Activated CD8-positive, alpha-beta memory T cell treated with anti-CD3 and anti-CD28 coated beads, Interleukin-2, amount 10 ng/mL, durations not matched to agents 7 days and 5 days (primary cell): ENCODE measurements at regions not wholly inside any gene's neighbourhood (a gene's known extent, or its start where the extent isn't known, plus 50 kb on each side); places are given as distances from the start of the nearest gene placed in this dataset.

ENCODE experiments used
- ATAC-seq: fragments of 150-1000 bp; cut with Tn5 transposase; one replicate; pipeline ENCODE4 v1.10.0; 2021; ENCODE audit warnings: moderate library complexity
- CTCF ChIA-PET: fragments of 350-600 bp; sonication (Branson Sonifier 250); formaldehyde crosslinking; loops from one replicate; lab custom pipeline; 2021; ENCODE audit warnings: antibody characterized with exemption; lab: Charles Lee
- DNase-seq: peaks from one replicate; pipeline ENCODE4 v3.0.0-alpha.2; 2020
- H3K27ac Mint-ChIP-seq: one replicate; pipeline ENCODE4 v1.8.0; 2021; ENCODE audit warnings: mild to moderate bottlenecking, mixed read lengths
- H3K27me3 Mint-ChIP-seq: one replicate; pipeline ENCODE4 v1.8.0; 2021; ENCODE audit warnings: mixed read lengths
- H3K36me3 Mint-ChIP-seq: one replicate; pipeline ENCODE4 v1.8.0; 2021; ENCODE audit warnings: mild to moderate bottlenecking, mixed read lengths
- H3K4me1 Mint-ChIP-seq: one replicate; pipeline ENCODE4 v1.8.0; 2021; ENCODE audit warnings: mixed read lengths
- H3K4me3 Mint-ChIP-seq: one replicate; pipeline ENCODE4 v1.8.0; 2021; ENCODE audit warnings: mild to moderate bottlenecking, moderate library complexity, mixed read lengths
- H3K9me3 Mint-ChIP-seq: one replicate; pipeline ENCODE4 v1.8.0; 2022; ENCODE audit warnings: low read depth, mixed read lengths

DNA sequence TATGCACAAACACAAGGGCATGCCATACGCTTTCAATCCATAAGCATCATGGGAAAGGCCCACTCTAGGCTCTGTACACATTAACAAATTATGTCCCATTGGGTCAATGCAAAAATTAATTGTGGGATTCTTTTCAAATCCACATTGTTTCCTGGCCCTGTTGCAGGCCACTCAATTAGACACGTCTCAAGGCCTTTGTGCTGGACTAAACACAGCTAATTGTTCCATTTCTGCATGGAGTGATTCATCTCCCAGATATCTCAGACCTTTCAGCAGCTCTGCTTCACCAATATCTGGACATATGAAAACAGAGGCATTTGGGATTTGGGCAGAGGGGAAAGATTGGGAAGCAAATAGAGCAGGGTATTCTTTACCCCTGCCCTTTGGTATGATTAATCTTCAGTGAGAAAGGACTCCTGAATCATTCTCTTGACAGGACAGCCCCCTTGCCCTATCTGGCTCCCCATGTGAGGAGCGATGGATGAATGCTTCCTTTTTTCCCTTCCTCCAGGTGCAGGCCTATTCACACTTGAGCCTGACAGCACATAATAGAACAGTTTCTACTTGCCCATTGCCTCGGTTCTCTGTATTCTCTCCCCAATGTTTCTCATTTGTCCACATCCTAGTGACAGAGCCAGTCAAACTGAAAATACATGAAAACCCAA, 547.6 kb downstream of the HAO1 start:
- Mint-ChIP-seq H3K4me3 (no peak overlapping the region), H3K27ac (no peak overlapping the region), H3K36me3 (no peaks in the 10 kb centered on the region), H3K9me3 (peaks cover 7% of the 10 kb centered on the region), H3K27me3 (no peaks in the 10 kb centered on the region), H3K4me1 (no peaks in the 10 kb centered on the region)
- ATAC-seq (no peak), DNase-seq (no peak)
- CTCF ChIA-PET: no interaction called here

DNA sequence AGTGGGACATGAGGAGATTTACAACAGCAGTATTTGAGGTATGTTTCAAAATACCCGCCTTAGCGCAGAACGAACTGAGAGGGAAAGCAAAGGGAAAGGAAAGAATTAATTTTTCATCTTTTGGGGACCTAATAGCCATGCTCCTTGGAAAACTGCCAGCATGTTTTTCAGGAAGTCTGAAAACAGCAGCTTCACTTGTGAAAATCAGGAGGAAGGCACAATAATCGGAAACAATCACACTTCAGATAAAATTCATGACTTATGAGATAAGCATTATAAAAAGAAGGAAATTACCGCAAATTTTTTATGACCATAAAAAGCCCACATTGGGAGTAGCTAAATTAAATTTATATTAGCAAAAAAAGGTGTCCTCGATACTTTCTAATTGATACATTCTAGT, 541.1 kb downstream of the HAO1 start:
- no peak overlapping the region for H3K4me3 Mint-ChIP-seq
- no peaks in the 10 kb centered on the region for H3K36me3 Mint-ChIP-seq
- H3K27ac Mint-ChIP-seq: no peak overlapping the region
- peaks cover 7% of the 10 kb centered on the region for H3K9me3 Mint-ChIP-seq
- no peak for DNase-seq
- no peak for ATAC-seq
- H3K4me1 Mint-ChIP-seq: no peaks in the 10 kb centered on the region
- CTCF ChIA-PET: no interaction called here
- H3K27me3 Mint-ChIP-seq: no peaks in the 10 kb centered on the region

DNA sequence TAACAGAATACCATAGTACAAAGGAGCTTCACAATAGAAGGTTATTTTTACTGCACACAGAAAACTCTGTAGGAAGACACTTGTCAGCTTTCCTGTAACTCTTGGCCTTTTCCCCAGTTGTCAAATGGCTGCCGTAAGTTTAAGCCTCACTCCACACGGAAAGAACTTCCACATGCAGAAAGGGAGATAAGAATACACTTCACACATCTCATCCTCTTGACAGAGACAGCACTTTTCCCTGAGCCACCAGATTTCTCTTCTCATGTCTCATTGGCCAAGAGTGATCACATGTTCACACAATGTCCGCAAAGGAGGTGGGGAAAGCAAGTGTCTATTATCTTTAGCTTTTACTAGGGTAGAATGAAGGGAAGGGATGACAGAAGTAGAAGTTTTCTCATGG, 540.7 kb downstream of the HAO1 start:
- DNase-seq: no peak
- H3K9me3 Mint-ChIP-seq: peaks cover 7% of the 10 kb centered on the region
- H3K4me1 Mint-ChIP-seq: no peaks in the 10 kb centered on the region
- ATAC-seq: no peak
- CTCF ChIA-PET: no interaction called here
- H3K27me3 Mint-ChIP-seq: no peaks in the 10 kb centered on the region
- no peak overlapping the region for H3K4me3 Mint-ChIP-seq
- no peak overlapping the region for H3K27ac Mint-ChIP-seq
- H3K36me3 Mint-ChIP-seq: no peaks in the 10 kb centered on the region

DNA sequence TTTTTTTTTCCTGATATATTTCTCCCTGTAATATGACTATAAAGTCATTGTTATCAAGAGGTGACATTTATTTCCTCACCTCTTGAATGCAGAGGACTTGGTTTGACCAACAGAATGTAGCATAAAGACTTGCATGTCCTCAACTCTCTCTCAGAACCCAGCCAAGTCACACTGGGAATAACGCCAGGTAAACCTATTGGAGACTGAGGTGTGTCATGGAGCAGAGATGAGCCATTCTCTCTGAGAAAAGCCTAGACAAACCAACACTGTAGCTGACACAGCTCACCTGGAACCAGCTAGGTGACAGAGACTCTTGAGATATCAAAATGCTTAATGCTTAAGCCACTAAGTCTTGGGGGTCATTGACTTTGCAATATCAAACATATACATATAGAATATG, 533.6 kb downstream of the HAO1 start:
- H3K27ac Mint-ChIP-seq: no peak overlapping the region
- CTCF ChIA-PET: no interaction called here
- H3K9me3 Mint-ChIP-seq: peaks cover 13% of the 10 kb centered on the region
- ATAC-seq (no peak), DNase-seq (no peak)
- no peaks in the 10 kb centered on the region for H3K4me1 Mint-ChIP-seq
- no peaks in the 10 kb centered on the region for H3K36me3 Mint-ChIP-seq
- no peaks in the 10 kb centered on the region for H3K27me3 Mint-ChIP-seq
- no peak overlapping the region for H3K4me3 Mint-ChIP-seq

DNA sequence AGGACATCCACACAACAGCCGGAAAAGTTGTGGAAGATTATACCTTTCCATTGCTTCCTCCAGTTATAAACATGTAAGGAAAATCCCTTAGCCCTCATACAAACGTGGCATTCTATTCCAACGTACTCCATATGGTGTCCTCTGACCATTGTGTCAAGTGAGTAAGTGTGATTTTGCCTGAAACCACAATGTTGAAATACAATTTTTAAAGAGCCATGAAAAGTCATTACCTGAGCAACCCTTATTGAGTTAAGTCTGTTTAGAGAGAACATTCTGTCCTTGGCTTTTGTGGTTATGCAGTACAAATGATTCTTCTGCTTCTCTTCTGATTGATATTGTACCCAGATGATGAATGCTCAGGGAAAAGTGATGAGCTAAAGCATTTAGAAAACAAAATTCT, 530.1 kb downstream of the HAO1 start:
- no peak overlapping the region for H3K27ac Mint-ChIP-seq
- CTCF ChIA-PET: no interaction called here
- no peak for ATAC-seq
- H3K9me3 Mint-ChIP-seq: peaks cover 12% of the 10 kb centered on the region
- no peaks in the 10 kb centered on the region for H3K4me1 Mint-ChIP-seq
- no peaks in the 10 kb centered on the region for H3K27me3 Mint-ChIP-seq
- H3K4me3 Mint-ChIP-seq: no peak overlapping the region
- no peaks in the 10 kb centered on the region for H3K36me3 Mint-ChIP-seq
- no peak for DNase-seq

DNA sequence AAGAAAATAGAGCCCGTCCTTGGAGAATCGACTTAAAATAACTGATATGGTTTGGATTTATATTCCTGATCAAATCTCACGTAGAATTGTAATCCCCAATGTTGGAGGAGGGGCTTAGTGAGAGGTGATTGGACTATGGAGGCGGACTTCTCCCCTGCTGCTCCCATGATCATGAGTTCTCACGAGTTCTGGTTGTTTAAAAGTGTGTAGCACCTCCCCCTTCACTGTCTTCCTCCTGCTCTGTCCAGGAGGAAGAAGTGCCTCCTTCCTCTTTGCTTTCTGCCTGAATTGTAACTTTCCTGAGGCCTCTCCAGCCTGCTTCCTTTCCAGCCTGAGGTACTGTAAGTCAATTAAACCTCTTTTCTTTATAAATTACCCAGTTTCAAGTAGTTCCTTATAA, 529.2 kb downstream of the HAO1 start:
- Mint-ChIP-seq H3K4me1 (no peaks in the 10 kb centered on the region), H3K36me3 (no peaks in the 10 kb centered on the region), H3K4me3 (no peak overlapping the region), H3K9me3 (peaks cover 10% of the 10 kb centered on the region), H3K27me3 (no peaks in the 10 kb centered on the region), H3K27ac (no peak overlapping the region)
- no peak for DNase-seq
- CTCF ChIA-PET: no interaction called here
- ATAC-seq: no peak

DNA sequence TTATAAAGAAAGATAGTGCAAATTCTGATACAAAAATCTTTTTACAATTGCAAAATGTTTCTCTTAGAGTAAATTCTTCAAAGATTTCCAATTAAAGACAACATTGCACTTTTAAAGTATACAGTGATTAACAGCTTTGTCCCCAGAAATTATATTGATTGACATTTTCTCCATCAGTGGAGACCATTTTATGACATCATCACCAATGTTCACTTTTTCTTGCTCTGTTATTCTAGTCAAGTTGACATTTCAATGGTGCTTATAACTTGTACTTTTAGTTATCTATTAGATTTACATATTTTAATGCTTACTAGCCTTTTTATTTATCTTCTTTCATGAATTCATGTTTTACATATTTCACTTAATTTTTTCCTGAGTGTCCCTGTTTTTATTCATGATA, 524.8 kb downstream of the HAO1 start:
- no peak overlapping the region for H3K27ac Mint-ChIP-seq

DNA sequence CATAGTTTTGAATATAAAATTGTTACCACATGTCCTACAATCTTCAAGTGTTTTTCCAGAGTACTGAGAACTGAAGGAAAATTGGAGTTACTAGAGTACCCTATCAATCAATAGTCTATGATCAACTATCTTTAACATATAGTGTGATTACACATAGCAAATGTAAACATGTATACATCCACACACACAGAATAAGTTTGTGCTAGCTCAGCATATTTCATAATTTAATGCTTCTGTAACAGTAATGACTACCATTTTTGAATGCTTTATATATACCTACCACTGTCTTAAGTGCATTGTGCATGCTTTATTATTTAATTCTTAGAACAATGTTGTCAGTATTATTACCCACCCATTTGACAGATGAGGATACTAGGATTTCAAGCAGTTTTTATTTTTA, 523.9 kb downstream of the HAO1 start:
- Mint-ChIP-seq H3K9me3 (peaks cover 4% of the 10 kb centered on the region), H3K27me3 (no peaks in the 10 kb centered on the region), H3K36me3 (no peaks in the 10 kb centered on the region), H3K27ac (no peak overlapping the region), H3K4me1 (no peaks in the 10 kb centered on the region), H3K4me3 (no peak overlapping the region)
- CTCF ChIA-PET: no interaction called here
- DNase-seq (no peak), ATAC-seq (no peak)

More for the DNA sequence above, 524.8 kb downstream of the HAO1 start:
- H3K27me3 Mint-ChIP-seq: no peaks in the 10 kb centered on the region
- no peaks in the 10 kb centered on the region for H3K4me1 Mint-ChIP-seq
- no peak overlapping the region for H3K4me3 Mint-ChIP-seq
- DNase-seq: no peak
- CTCF ChIA-PET: no interaction called here
- no peak for ATAC-seq
- peaks cover 4% of the 10 kb centered on the region for H3K9me3 Mint-ChIP-seq
- H3K36me3 Mint-ChIP-seq: no peaks in the 10 kb centered on the region

DNA sequence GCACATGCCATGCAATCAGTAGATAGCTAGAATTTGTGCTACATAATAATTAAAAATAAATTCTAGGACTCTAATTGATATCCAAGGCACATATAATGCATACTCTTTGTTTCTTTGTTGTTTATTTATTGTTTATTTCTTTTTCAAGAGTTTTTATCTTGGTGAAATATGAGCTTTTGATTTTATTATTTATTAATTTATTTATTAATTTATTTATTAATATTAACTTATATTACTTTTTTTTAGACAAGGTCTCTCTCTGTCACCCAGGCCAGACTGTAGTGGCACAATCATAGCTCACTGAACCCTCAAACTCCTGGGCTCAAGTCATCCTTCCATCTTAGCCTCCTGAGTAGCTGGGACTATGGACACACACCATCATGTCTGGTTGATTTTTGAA, 519.9 kb downstream of the HAO1 start:
- CTCF ChIA-PET: no interaction called here
- H3K4me1 Mint-ChIP-seq: no peaks in the 10 kb centered on the region
- no peak for DNase-seq
- H3K4me3 Mint-ChIP-seq: no peak overlapping the region
- ATAC-seq: no peak
- H3K36me3 Mint-ChIP-seq: no peaks in the 10 kb centered on the region
- no peaks in the 10 kb centered on the region for H3K27me3 Mint-ChIP-seq
- peaks cover under 1% of the 10 kb centered on the region for H3K9me3 Mint-ChIP-seq
- no peak overlapping the region for H3K27ac Mint-ChIP-seq

DNA sequence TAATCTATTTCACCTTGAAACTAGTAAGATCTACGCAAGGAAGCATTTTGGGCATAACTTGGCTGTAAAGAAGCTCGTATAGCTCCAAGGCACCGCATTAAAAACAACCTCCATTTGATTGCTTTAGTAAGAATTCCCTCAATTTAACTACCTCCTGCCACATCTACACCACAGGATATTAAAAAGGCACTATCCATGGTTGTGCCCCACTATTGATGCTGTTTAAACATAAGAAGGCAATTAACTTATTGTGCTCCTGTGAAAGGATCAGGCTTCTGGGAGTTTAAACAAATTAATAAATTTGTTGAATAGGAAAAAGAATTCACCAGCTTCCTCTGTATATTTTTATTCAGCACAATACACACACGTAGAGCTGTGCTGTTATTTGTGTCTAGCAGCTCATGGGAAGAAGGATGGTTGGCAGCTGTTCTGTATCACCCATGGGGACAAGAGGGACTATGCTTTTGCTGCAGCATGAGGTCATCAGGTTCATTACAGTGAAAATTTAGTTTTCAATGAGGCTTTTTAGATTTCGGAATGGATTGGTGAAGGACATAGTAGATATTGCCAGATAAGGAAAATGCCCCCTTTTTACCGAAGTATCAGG, 513.3 kb downstream of the HAO1 start:
- no peaks in the 10 kb centered on the region for H3K36me3 Mint-ChIP-seq
- H3K27ac Mint-ChIP-seq: no peak overlapping the region
- ATAC-seq: no peak
- CTCF ChIA-PET: no interaction called here
- no peaks in the 10 kb centered on the region for H3K4me1 Mint-ChIP-seq
- no peak for DNase-seq
- H3K4me3 Mint-ChIP-seq: no peak overlapping the region
- peaks cover 3% of the 10 kb centered on the region for H3K9me3 Mint-ChIP-seq
- no peaks in the 10 kb centered on the region for H3K27me3 Mint-ChIP-seq

DNA sequence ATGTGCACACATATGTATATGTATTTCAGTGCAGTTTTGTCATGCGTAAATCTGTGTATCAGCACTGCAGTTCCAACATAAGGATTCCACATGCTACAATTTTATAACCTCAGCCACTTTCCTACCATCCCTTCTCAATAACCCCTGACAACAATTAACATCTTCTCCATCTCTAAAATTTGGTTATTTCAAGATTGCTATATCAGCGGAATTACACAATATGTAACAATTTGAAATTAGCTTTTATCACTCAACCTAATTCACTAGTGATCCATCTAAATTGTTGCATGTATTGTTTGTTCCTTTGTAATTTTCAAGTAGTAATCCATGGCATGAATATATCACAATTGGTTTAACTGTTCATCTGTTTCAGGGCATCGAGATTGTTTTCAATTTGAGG, 511.3 kb downstream of the HAO1 start:
- Mint-ChIP-seq H3K4me3 (no peak overlapping the region), H3K27ac (no peak overlapping the region), H3K27me3 (no peaks in the 10 kb centered on the region), H3K4me1 (no peaks in the 10 kb centered on the region), H3K9me3 (peaks cover 3% of the 10 kb centered on the region), H3K36me3 (no peaks in the 10 kb centered on the region)
- ATAC-seq (no peak), DNase-seq (no peak)
- CTCF ChIA-PET: no interaction called here

DNA sequence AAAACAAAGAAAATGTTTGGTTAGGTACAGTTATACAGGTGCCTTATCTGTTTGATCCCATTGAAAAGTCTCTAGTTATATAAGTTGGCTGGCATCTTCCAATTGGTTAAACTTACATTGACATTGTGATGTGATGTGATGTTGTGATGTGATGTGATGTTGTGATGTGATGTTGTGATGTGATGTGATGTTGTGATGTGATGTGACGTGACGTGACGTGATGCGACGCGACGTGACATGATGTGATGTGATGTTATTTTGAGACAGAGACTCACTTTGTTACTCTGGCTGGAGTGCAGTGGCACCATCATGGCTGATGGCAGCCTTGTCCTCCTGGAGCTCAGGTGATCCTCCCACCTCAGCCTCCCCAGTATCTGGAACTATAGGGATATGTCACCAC, 507.6 kb downstream of the HAO1 start:
- Mint-ChIP-seq H3K36me3 (no peaks in the 10 kb centered on the region), H3K4me1 (no peaks in the 10 kb centered on the region), H3K27ac (no peak overlapping the region), H3K4me3 (no peak overlapping the region), H3K9me3 (no peaks in the 10 kb centered on the region), H3K27me3 (no peaks in the 10 kb centered on the region)
- no peak for DNase-seq
- no peak for ATAC-seq
- CTCF ChIA-PET: no interaction called here

DNA sequence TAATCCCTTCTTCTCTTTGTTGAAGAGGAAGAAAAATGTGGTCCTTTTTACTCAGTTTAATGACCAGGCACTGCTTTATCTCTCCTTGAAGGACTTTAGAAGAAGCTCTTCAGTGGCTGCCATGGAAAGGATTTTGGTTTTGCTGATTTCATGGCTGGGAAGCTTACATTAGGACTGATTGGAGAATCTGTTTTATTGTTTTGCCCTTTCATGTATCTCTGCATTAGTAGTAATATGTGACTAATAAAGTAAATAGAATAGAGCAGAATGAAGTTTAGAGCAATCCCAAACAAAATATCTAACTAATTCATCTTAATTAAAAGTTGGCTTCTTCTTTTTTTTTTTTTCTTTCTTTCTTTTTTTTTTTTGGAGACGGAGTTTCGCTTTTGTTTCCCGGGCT, 502.9 kb downstream of the HAO1 start:
- peaks cover 2% of the 10 kb centered on the region for H3K9me3 Mint-ChIP-seq
- CTCF ChIA-PET: no interaction called here
- no peaks in the 10 kb centered on the region for H3K4me1 Mint-ChIP-seq
- H3K36me3 Mint-ChIP-seq: no peaks in the 10 kb centered on the region
- no peak for ATAC-seq
- no peak overlapping the region for H3K27ac Mint-ChIP-seq
- no peak for DNase-seq
- no peak overlapping the region for H3K4me3 Mint-ChIP-seq
- H3K27me3 Mint-ChIP-seq: no peaks in the 10 kb centered on the region

DNA sequence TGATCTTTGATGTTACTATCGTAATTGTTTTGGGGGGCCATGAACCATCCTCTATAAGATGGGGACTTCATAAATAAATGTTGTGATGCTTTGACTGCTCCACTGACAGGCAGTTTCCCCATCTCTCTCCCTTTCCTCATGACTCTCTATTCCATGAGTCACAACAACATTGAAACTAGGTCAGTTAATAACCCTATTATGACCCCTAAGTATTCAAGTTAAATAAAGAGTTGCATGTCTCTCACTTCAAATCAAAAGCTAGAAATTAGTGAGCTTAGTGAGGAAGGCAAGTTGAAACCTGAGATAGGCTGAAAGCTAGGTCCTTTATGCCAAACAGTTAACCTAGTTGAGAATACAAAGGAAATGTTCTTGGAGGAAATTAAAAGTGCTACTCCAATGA, 491.0 kb downstream of the HAO1 start:
- CTCF ChIA-PET: no interaction called here
- Mint-ChIP-seq H3K27me3 (no peaks in the 10 kb centered on the region), H3K9me3 (peaks cover 8% of the 10 kb centered on the region), H3K36me3 (no peaks in the 10 kb centered on the region), H3K4me1 (no peaks in the 10 kb centered on the region), H3K27ac (no peak overlapping the region), H3K4me3 (no peak overlapping the region)
- no peak for ATAC-seq
- DNase-seq: no peak
